ENCODE measurements at regions not wholly inside any gene's neighbourhood (a gene's known extent, or its start where the extent isn't known, plus 50 kb on each side); places are given as distances from the start of the nearest gene placed in this dataset.

- H3K27ac ChIP-seq, result no peak overlapping the region
- TF ChIP-seq POLR2A (IDR thresholded peaks at IDR 0.05) (no peak), CTCF (IDR thresholded peaks at IDR 0.05 in 4 of 5, conservative IDR thresholded peaks at IDR 0.05 in 1 of 5) (no peak)
- DNase-seq (no peak), ATAC-seq (no peak)
- no peak overlapping the region for H3K4me3 ChIP-seq
- H3K36me3 ChIP-seq, result no peaks in the 10 kb centered on the region
- intact Hi-C loops (cut with DNase I; ENCODE audit: low total_unique reads), result no loop called here
- H3K9me3 ChIP-seq, result no peaks in the 10 kb centered on the region
- no peaks in the 10 kb centered on the region for H3K27me3 ChIP-seq
- no peaks in the 10 kb centered on the region for H3K4me1 ChIP-seq
- in situ Hi-C loops (cut with MboI; ENCODE audit: low sequenced_read_pairs in 4 of 4), result no loop called here
These were observed 99.8 kb upstream of the TMEM18 start for GRCh38 chr2:777051-777450.

- in situ Hi-C loops (cut with MboI; ENCODE audit: low sequenced_read_pairs in 4 of 4), result no loop called here
- ATAC-seq (no peak), DNase-seq (no peak)
- no peaks in the 10 kb centered on the region for H3K9me3 ChIP-seq
- no peak overlapping the region for H3K27ac ChIP-seq
- no peaks in the 10 kb centered on the region for H3K27me3 ChIP-seq
- intact Hi-C loops (cut with DNase I; ENCODE audit: low total_unique reads), result no loop called here
- H3K36me3 ChIP-seq, result no peaks in the 10 kb centered on the region
- no peak overlapping the region for H3K4me3 ChIP-seq
- no peak for TF ChIP-seq POLR2A (IDR thresholded peaks at IDR 0.05)
- TF ChIP-seq CTCF (IDR thresholded peaks at IDR 0.05 in 4 of 5, conservative IDR thresholded peaks at IDR 0.05 in 1 of 5), result no peak
- H3K4me1 ChIP-seq, result no peaks in the 10 kb centered on the region
These were observed 99.3 kb upstream of the TMEM18 start for GRCh38 chr2:776487-776886.

GRCh38 chr2:776038-776437 lies 98.8 kb upstream of the TMEM18 start:
- Histone ChIP-seq H3K36me3 (no peaks in the 10 kb centered on the region), H3K9me3 (no peaks in the 10 kb centered on the region), H3K27me3 (no peaks in the 10 kb centered on the region), H3K4me3 (no peak overlapping the region), H3K27ac (no peak overlapping the region), H3K4me1 (no peaks in the 10 kb centered on the region)
- DNase-seq, result no peak
- in situ Hi-C loops (cut with MboI; ENCODE audit: low sequenced_read_pairs in 4 of 4) (no loop called here), intact Hi-C loops (cut with DNase I; ENCODE audit: low total_unique reads) (no loop called here)
- ATAC-seq, result no peak
- TF ChIP-seq CTCF (IDR thresholded peaks at IDR 0.05 in 4 of 5, conservative IDR thresholded peaks at IDR 0.05 in 1 of 5) (no peak), POLR2A (IDR thresholded peaks at IDR 0.05) (no peak)

- Histone ChIP-seq H3K9me3 (no peaks in the 10 kb centered on the region), H3K4me3 (no peak overlapping the region), H3K36me3 (no peaks in the 10 kb centered on the region), H3K4me1 (no peaks in the 10 kb centered on the region), H3K27ac (no peak overlapping the region), H3K27me3 (no peaks in the 10 kb centered on the region)
- DNase-seq (no peak), ATAC-seq (no peak)
- in situ Hi-C loops (cut with MboI; ENCODE audit: low sequenced_read_pairs in 4 of 4) (no loop called here), intact Hi-C loops (cut with DNase I; ENCODE audit: low total_unique reads) (no loop called here)
- TF ChIP-seq POLR2A (IDR thresholded peaks at IDR 0.05) (no peak), CTCF (IDR thresholded peaks at IDR 0.05 in 4 of 5, conservative IDR thresholded peaks at IDR 0.05 in 1 of 5) (no peak)
These were observed 97.2 kb upstream of the TMEM18 start for GRCh38 chr2:774436-774835.

Data from gastrocnemius medialis (tissue), 4 donors.